Spleen (tissue), 7 donors: ENCODE measurements at regions not wholly inside any gene's neighbourhood (a gene's known extent, or its start where the extent isn't known, plus 50 kb on each side); places are given as distances from the start of the nearest gene placed in this dataset.

Experiments
- POLR2AphosphoS5 ChIP-seq, 3 donors: sonication (generic); formaldehyde crosslinking; IDR thresholded peaks; one replicate each; pipeline ENCODE4 v1.5.1; 2017; ENCODE audit warnings: antibody characterized with exemption in 3 of 3
- TF ChIP-seq, protein P1 (sequence below), 11 experiments: fragments of 200-600 bp in 7 of 11; fragments of 450-650 bp in 4 of 11; sonication (generic) in 4 of 11; IDR thresholded peaks in 8 of 11; conservative IDR thresholded peaks in 3 of 11; 1 replicate in 7 of 11; 2 replicates in 4 of 11; pipeline versions ENCODE4 v1.4.0 to v1.8.0; 2016 to 2021; ENCODE audit warnings: antibody characterized with exemption in 11 of 11, inconsistent platforms in 4 of 11, mild to moderate bottlenecking in 1 of 11
- donor health status: DM: no; HTN: no; CAD: no; lungs with moderate emphysema.
- donor health status: DM: no; HTN: no; CAD: no.
- donor health status: DM: no; HTN: no; CAD: no.

GRCh38 chr16:64321881-64322280, 800.0 kb downstream of the CDH11 start:
- TF ChIP-seq POLR2AphosphoS5 (IDR thresholded peaks at IDR 0.05) = no peak
- TF ChIP-seq, protein P1, sequence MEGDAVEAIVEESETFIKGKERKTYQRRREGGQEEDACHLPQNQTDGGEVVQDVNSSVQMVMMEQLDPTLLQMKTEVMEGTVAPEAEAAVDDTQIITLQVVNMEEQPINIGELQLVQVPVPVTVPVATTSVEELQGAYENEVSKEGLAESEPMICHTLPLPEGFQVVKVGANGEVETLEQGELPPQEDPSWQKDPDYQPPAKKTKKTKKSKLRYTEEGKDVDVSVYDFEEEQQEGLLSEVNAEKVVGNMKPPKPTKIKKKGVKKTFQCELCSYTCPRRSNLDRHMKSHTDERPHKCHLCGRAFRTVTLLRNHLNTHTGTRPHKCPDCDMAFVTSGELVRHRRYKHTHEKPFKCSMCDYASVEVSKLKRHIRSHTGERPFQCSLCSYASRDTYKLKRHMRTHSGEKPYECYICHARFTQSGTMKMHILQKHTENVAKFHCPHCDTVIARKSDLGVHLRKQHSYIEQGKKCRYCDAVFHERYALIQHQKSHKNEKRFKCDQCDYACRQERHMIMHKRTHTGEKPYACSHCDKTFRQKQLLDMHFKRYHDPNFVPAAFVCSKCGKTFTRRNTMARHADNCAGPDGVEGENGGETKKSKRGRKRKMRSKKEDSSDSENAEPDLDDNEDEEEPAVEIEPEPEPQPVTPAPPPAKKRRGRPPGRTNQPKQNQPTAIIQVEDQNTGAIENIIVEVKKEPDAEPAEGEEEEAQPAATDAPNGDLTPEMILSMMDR (IDR thresholded peaks at IDR 0.05 in 8 of 11, conservative IDR thresholded peaks at IDR 0.05 in 3 of 11) = no peak
